Neuronal stem cell (in vitro differentiated cells): ENCODE measurements at regions not wholly inside any gene's neighbourhood (a gene's known extent, or its start where the extent isn't known, plus 50 kb on each side); places are given as distances from the start of the nearest gene placed in this dataset.

ENCODE experiments used
- DNase-seq: peaks from one replicate; pipeline ENCODE4 v3.0.0-alpha.2; 2013; ENCODE audit warnings: low spot score
- H2AFZ ChIP-seq: one replicate; pipeline ENCODE4 v1.6.1; 2013; ENCODE audit warnings: mild to moderate bottlenecking, low read length, inconsistent platforms
- H2AK5ac ChIP-seq: 2 replicates; pipeline ENCODE4 v1.6.1; 2013; ENCODE audit warnings: low read depth, mild to moderate bottlenecking, inconsistent platforms, low read length, moderate library complexity, mixed read lengths
- H2BK120ac ChIP-seq: 2 replicates; pipeline ENCODE4 v1.6.1; 2013; ENCODE audit warnings: low read depth, mild to moderate bottlenecking, inconsistent platforms, low read length, moderate library complexity, mixed read lengths
- H2BK12ac ChIP-seq: one replicate; pipeline ENCODE4 v1.6.1; 2013; ENCODE audit warnings: low read length, inconsistent platforms
- H2BK15ac ChIP-seq: 2 replicates; pipeline ENCODE4 v1.6.1; 2013; ENCODE audit warnings: mild to moderate bottlenecking, low read length, inconsistent platforms, mixed read lengths
- H2BK5ac ChIP-seq: one replicate; pipeline ENCODE4 v1.6.1; 2013; ENCODE audit warnings: inconsistent platforms, mild to moderate bottlenecking, low read length, moderate library complexity
- H3K14ac ChIP-seq: one replicate; pipeline ENCODE4 v1.6.1; 2013; ENCODE audit warnings: low read length, inconsistent platforms
- H3K18ac ChIP-seq: 2 replicates; pipeline ENCODE4 v1.6.1; 2013; ENCODE audit warnings: low read length, inconsistent platforms
- H3K23ac ChIP-seq: 2 replicates; pipeline ENCODE4 v1.6.1; 2013; ENCODE audit warnings: low read depth, mild to moderate bottlenecking, mixed read lengths, low read length, inconsistent platforms; ENCODE audit not compliant: poor library complexity
- H3K27ac ChIP-seq: replicated peaks from 3 replicates; pipeline ENCODE4 v1.5.1; 2013; ENCODE audit warnings: low read length, inconsistent platforms
- H3K27me3 ChIP-seq, 3 experiments: 2 replicates each; pipeline ENCODE4 v1.6.1; 2013; ENCODE audit warnings: low read length in 3 of 3, mild to moderate bottlenecking in 2 of 3, inconsistent platforms in 1 of 3, low read depth in 1 of 3, mixed read lengths in 1 of 3, moderate library complexity in 1 of 3; ENCODE audit not compliant: control insufficient read depth in 3 of 3, insufficient read depth in 3 of 3
- H3K36me3 ChIP-seq, 2 donors: replicated peaks in 1 of 2; 2 replicates each; pipeline ENCODE4 v1.6.1; 2013; ENCODE audit warnings: low read length in 2 of 2; ENCODE audit not compliant: control insufficient read depth in 2 of 2, insufficient read depth in 2 of 2
- H3K4ac ChIP-seq: 2 replicates; pipeline ENCODE4 v1.6.1; 2013; ENCODE audit warnings: inconsistent platforms, mild to moderate bottlenecking, low read length, moderate library complexity
- H3K4me1 ChIP-seq, 2 donors: 1 replicate in 1 of 2; 2 replicates in 1 of 2; pipeline ENCODE4 v1.6.1; 2013; ENCODE audit warnings: low read length in 2 of 2, low read depth in 1 of 2; ENCODE audit not compliant: control insufficient read depth in 2 of 2, insufficient read depth in 1 of 2
- H3K4me2 ChIP-seq: one replicate; pipeline ENCODE4 v1.6.1; 2013; ENCODE audit warnings: mild to moderate bottlenecking, low read length, inconsistent platforms; ENCODE audit not compliant: insufficient read depth, poor library complexity, severe bottlenecking
- H3K4me3 ChIP-seq, 2 donors: 2 replicates each; pipeline ENCODE4 v1.5.1; 2013; ENCODE audit warnings: low read length in 2 of 2, mild to moderate bottlenecking in 2 of 2, inconsistent platforms in 1 of 2, moderate library complexity in 1 of 2
- H3K79me1 ChIP-seq: one replicate; pipeline ENCODE4 v1.6.1; 2013; ENCODE audit warnings: low read depth, mild to moderate bottlenecking, inconsistent platforms, low read length, moderate library complexity
- H3K9ac ChIP-seq: one replicate; pipeline ENCODE4 v1.6.1; 2013; ENCODE audit warnings: mild to moderate bottlenecking, low read depth, low read length, inconsistent platforms; ENCODE audit not compliant: poor library complexity
- H3K9me3 ChIP-seq, 2 donors: replicated peaks in 1 of 2; 2 replicates each; pipeline versions ENCODE3 to v1.6.1; 2013; ENCODE audit warnings: low read length in 2 of 2, mild to moderate bottlenecking in 2 of 2, inconsistent platforms in 1 of 2, low read depth in 1 of 2, mixed read lengths in 1 of 2, moderate library complexity in 1 of 2; ENCODE audit not compliant: control insufficient read depth in 2 of 2, insufficient read depth in 1 of 2
- H4K8ac ChIP-seq: one replicate; pipeline ENCODE4 v1.6.1; 2013; ENCODE audit warnings: low read depth, mild to moderate bottlenecking, inconsistent platforms, low read length, moderate library complexity
- H4K91ac ChIP-seq: one replicate; pipeline ENCODE4 v1.6.1; 2013; ENCODE audit warnings: low read length, low read depth, mild to moderate bottlenecking, inconsistent platforms; ENCODE audit not compliant: poor library complexity
- WGBS, 2 donors: extraction: QIAGEN DNeasy Blood & Tissue Kit; methylation state at CpG; one replicate each; pipeline ENCODE4 v1.1.7; 2013; ENCODE audit warnings: missing lambda C conversion rate in 2 of 2, mixed read lengths in 1 of 2; ENCODE audit not compliant: insufficient read length in 2 of 2, insufficient replicate concordance in 1 of 2; ENCODE audit errors: extremely low coverage in 2 of 2; 5-methylcytosine and 5-hydroxymethylcytosine counted together

- WGBS, 2 donors, result no CpG with 5 or more reads among the region's 9 CpGs
Observed at GRCh38 chr9:129481424-129481809, 139.5 kb downstream of the C9orf50 start.

GRCh38 chr9:129480745-129481144 is 140.2 kb downstream of the C9orf50 start:
- H2BK12ac ChIP-seq, result no peak overlapping the region
- H3K9ac ChIP-seq, result no peak overlapping the region
- H3K36me3 ChIP-seq, result no peaks in the 10 kb centered on the region
- no peak overlapping the region for H4K91ac ChIP-seq
- H3K14ac ChIP-seq, result no peak overlapping the region
- no peak overlapping the region for H4K8ac ChIP-seq
- no peak overlapping the region for H3K23ac ChIP-seq
- H3K18ac ChIP-seq, result no peak overlapping the region
- no peak overlapping the region for H2AFZ ChIP-seq
- no CpG with 5 or more reads among the region's 1 CpG for WGBS, 2 donors
- no peak overlapping the region for H3K4ac ChIP-seq
- no peak for DNase-seq
- no peak overlapping the region for H2BK15ac ChIP-seq
- peaks cover 0 to 3% (median 0%) of the 10 kb centered on the region in 3 experiments for H3K27me3 ChIP-seq
- H3K4me1 ChIP-seq, result peaks cover 18 to 45% of the 10 kb centered on the region in 2 donors
- no peak overlapping the region for H3K4me2 ChIP-seq
- no peaks in the 10 kb centered on the region for H3K9me3 ChIP-seq
- H2AK5ac ChIP-seq, result peak overlapping the region; percentile 98
- H2BK120ac ChIP-seq, result no peak overlapping the region
- H3K4me3 ChIP-seq, result no peak overlapping the region
- H3K79me1 ChIP-seq, result no peaks in the 10 kb centered on the region
- H3K27ac ChIP-seq, result no peak overlapping the region
- H2BK5ac ChIP-seq, result no peak overlapping the region

More at GRCh38 chr9:129481424-129481809, 139.5 kb downstream of the C9orf50 start:
- Histone ChIP-seq H3K4ac (peak overlapping the region; percentile 58), H3K14ac (no peak overlapping the region), H2AK5ac (peak overlapping the region; percentile 98), H3K9me3 (no peaks in the 10 kb centered on the region), H2BK5ac (no peak overlapping the region), H4K8ac (no peak overlapping the region), H2BK15ac (peak overlapping the region; percentile 93), H3K4me3 (no peak overlapping the region), H3K27me3 (peaks cover 0 to 3% (median 0%) of the 10 kb centered on the region in 3 experiments), H3K4me2 (no peak overlapping the region), H2BK120ac (peak overlapping the region; percentile 75), H3K36me3 (no peaks in the 10 kb centered on the region), H3K23ac (no peak overlapping the region), H3K9ac (no peak overlapping the region), H4K91ac (no peak overlapping the region), H3K27ac (no peak overlapping the region), H2AFZ (no peak overlapping the region), H3K79me1 (no peaks in the 10 kb centered on the region), H3K4me1 (peaks cover 20 to 52% of the 10 kb centered on the region in 2 donors), H2BK12ac (no peak overlapping the region), H3K18ac (peak overlapping the region; percentile 95)
- no peak for DNase-seq

- peaks cover 1 to 2% of the 10 kb centered on the region in 2 donors for H3K9me3 ChIP-seq
- H2BK5ac ChIP-seq, result no peak overlapping the region
- no peak overlapping the region for H3K4me3 ChIP-seq
- no peak overlapping the region for H2AK5ac ChIP-seq
- H3K79me1 ChIP-seq, result no peaks in the 10 kb centered on the region
- no peak overlapping the region for H3K14ac ChIP-seq
- H2BK120ac ChIP-seq, result no peak overlapping the region
- no peak overlapping the region for H3K27ac ChIP-seq
- no peak overlapping the region for H2AFZ ChIP-seq
- no peak overlapping the region for H3K23ac ChIP-seq
- H2BK15ac ChIP-seq, result no peak overlapping the region
- no CpG with 5 or more reads among the region's 12 CpGs for WGBS, 2 donors
- H3K27me3 ChIP-seq, result peaks cover 0 to 3% (median 0%) of the 10 kb centered on the region in 3 experiments
- no peak overlapping the region for H3K9ac ChIP-seq
- no peaks in the 10 kb centered on the region for H3K36me3 ChIP-seq
- no peak overlapping the region for H4K8ac ChIP-seq
- H3K18ac ChIP-seq, result no peak overlapping the region
- no peak overlapping the region for H4K91ac ChIP-seq
- peaks cover 18 to 40% of the 10 kb centered on the region in 2 donors for H3K4me1 ChIP-seq
- H2BK12ac ChIP-seq, result no peak overlapping the region
- H3K4ac ChIP-seq, result no peak overlapping the region
- DNase-seq, result no peak
- H3K4me2 ChIP-seq, result no peak overlapping the region
Observed at GRCh38 chr9:129480227-129480626, 140.7 kb downstream of the C9orf50 start.

GRCh38 chr9:129479631-129480011 is 141.3 kb downstream of the C9orf50 start:
- Histone ChIP-seq H3K18ac (no peak overlapping the region), H3K4me3 (no peak overlapping the region), H2BK5ac (no peak overlapping the region), H4K8ac (no peak overlapping the region), H3K14ac (no peak overlapping the region), H3K23ac (no peak overlapping the region), H3K27ac (no peak overlapping the region), H2AK5ac (no peak overlapping the region), H2BK12ac (no peak overlapping the region), H3K4me2 (no peak overlapping the region), H3K4me1 (peaks cover 18 to 39% of the 10 kb centered on the region in 2 donors), H4K91ac (no peak overlapping the region), H3K27me3 (peaks cover 0 to 3% (median 0%) of the 10 kb centered on the region in 3 experiments), H3K9me3 (peaks cover 7% of the 10 kb centered on the region in 2 donors), H2BK120ac (no peak overlapping the region), H3K36me3 (no peaks in the 10 kb centered on the region), H3K79me1 (no peaks in the 10 kb centered on the region), H2AFZ (peak overlapping the region; percentile 47), H3K4ac (no peak overlapping the region), H2BK15ac (no peak overlapping the region), H3K9ac (no peak overlapping the region)
- DNase-seq, result no peak
- WGBS, 2 donors, result no CpG with 5 or more reads among the region's 7 CpGs
